WTC11 (cell line): ENCODE measurements at regions not wholly inside any gene's neighbourhood (a gene's known extent, or its start where the extent isn't known, plus 50 kb on each side); places are given as distances from the start of the nearest gene placed in this dataset.
"Not testable (repeated sequence)": the region's sequence is repeated elsewhere in the genome, so short reads cannot be mapped to it uniquely, and the experiment has no call there.

Source experiments
- ATAC-seq: fragments of 200-7000 bp; cut with Tn5 transposase; 2 replicates; pipeline ENCODE4 v1.10.0; 2021; ENCODE audit warnings: mild to moderate bottlenecking, moderate library complexity
- CTCF ChIA-PET: fragments of 300-600 bp; sonication (Branson Sonifier 250); formaldehyde crosslinking; loops from one replicate; lab custom pipeline; 2021; ENCODE audit warnings: antibody characterized with exemption; lab: Charles Lee
- POLR2A ChIA-PET: fragments of 350-600 bp; sonication (Branson Sonifier 250); formaldehyde crosslinking; loops from one replicate; lab custom pipeline; 2021; ENCODE audit warnings: antibody characterized with exemption; lab: Charles Lee
- DNase-seq: peaks from one replicate; pipeline ENCODE4 v3.0.0; 2021; ENCODE audit warnings: low spot score
- H3K27ac Mint-ChIP-seq: 2 replicates; pipeline ENCODE4 v1.8.0; 2021; ENCODE audit warnings: mixed read lengths
- H3K27me3 Mint-ChIP-seq: 2 replicates; pipeline ENCODE4 v1.8.0; 2021; ENCODE audit warnings: low read depth, mild to moderate bottlenecking, moderate library complexity, mixed read lengths
- H3K36me3 Mint-ChIP-seq: 2 replicates; pipeline ENCODE4 v1.8.0; 2021; ENCODE audit warnings: mixed read lengths
- H3K4me1 Mint-ChIP-seq: 2 replicates; pipeline ENCODE4 v1.8.0; 2022; ENCODE audit warnings: mixed read lengths
- H3K4me3 Mint-ChIP-seq: 2 replicates; pipeline ENCODE4 v1.8.0; 2021; ENCODE audit warnings: mild to moderate bottlenecking, moderate library complexity, mixed read lengths
- H3K9me3 Mint-ChIP-seq: 2 replicates; pipeline ENCODE4 v1.8.0; 2021; ENCODE audit warnings: mixed read lengths
- ATF1 ChIP-seq: sonication (generic); formaldehyde crosslinking; IDR thresholded peaks from 2 replicates; pipeline ENCODE4 v1.8.1; 2023; ENCODE audit warnings: mild to moderate bottlenecking, moderate library complexity, missing genetic modification reagents
- CREB1 ChIP-seq: sonication (generic); formaldehyde crosslinking; IDR thresholded peaks from 2 replicates; pipeline ENCODE4 v1.8.0; 2023; ENCODE audit warnings: mild to moderate bottlenecking, missing genetic modification reagents
- CTCF ChIP-seq: fragments of 200-600 bp; IDR thresholded peaks from 2 replicates; pipeline ENCODE4 v1.8.0; 2022; ENCODE audit warnings: antibody characterized with exemption
- E2F1 ChIP-seq: sonication (generic); formaldehyde crosslinking; IDR thresholded peaks from 2 replicates; pipeline ENCODE4 v1.8.0; 2022; ENCODE audit warnings: mild to moderate bottlenecking, missing genetic modification reagents
- FOXP1 ChIP-seq: sonication (generic); formaldehyde crosslinking; IDR thresholded peaks from 2 replicates; pipeline ENCODE4 v1.8.0; 2022; ENCODE audit warnings: missing genetic modification reagents, mild to moderate bottlenecking, moderate library complexity, borderline replicate concordance
- GABPB1 ChIP-seq: sonication (generic); formaldehyde crosslinking; IDR thresholded peaks from 2 replicates; pipeline ENCODE4 v1.8.1; 2023; ENCODE audit warnings: mild to moderate bottlenecking, missing genetic modification reagents
- NR1H2 ChIP-seq: sonication (generic); formaldehyde crosslinking; IDR thresholded peaks from 2 replicates; pipeline ENCODE4 v1.9.0; 2021; ENCODE audit warnings: mild to moderate bottlenecking, moderate library complexity, missing genetic modification reagents
- RELA ChIP-seq: sonication (generic); formaldehyde crosslinking; IDR thresholded peaks from 2 replicates; pipeline ENCODE4 v1.8.1; 2022; ENCODE audit warnings: missing genetic modification reagents, mild to moderate bottlenecking, borderline replicate concordance
- SOX15 ChIP-seq: fragments of 250-450 bp; sonication (Bioruptor Pico); IDR thresholded peaks from 2 replicates; pipeline ENCODE4 v1.9.0; 2021; ENCODE audit warnings: mild to moderate bottlenecking
- SP1 ChIP-seq: sonication (generic); formaldehyde crosslinking; conservative IDR thresholded peaks from 2 replicates; pipeline ENCODE4 v1.8.1; 2022; ENCODE audit warnings: missing genetic modification reagents
- USF2 ChIP-seq: sonication (generic); formaldehyde crosslinking; IDR thresholded peaks from 2 replicates; pipeline ENCODE4 v1.8.1; 2023; ENCODE audit warnings: mild to moderate bottlenecking, missing genetic modification reagents, moderate library complexity
- ZNF219 ChIP-seq: sonication (generic); formaldehyde crosslinking; IDR thresholded peaks from 2 replicates; pipeline ENCODE4 v1.8.0; 2023; ENCODE audit warnings: missing genetic modification reagents, mild to moderate bottlenecking, borderline replicate concordance
- ZNF263 ChIP-seq: sonication (generic); formaldehyde crosslinking; IDR thresholded peaks from 2 replicates; pipeline ENCODE4 v1.8.1; 2022; ENCODE audit warnings: low read depth, mild to moderate bottlenecking, moderate library complexity, missing genetic modification reagents
- ZNF423 ChIP-seq: fragments of 250-450 bp; sonication (Bioruptor Pico); IDR thresholded peaks from 2 replicates; pipeline ENCODE4 v2.1.2; 2022; ENCODE audit warnings: mild to moderate bottlenecking, moderate library complexity
- ZNF532 ChIP-seq: fragments of 250-450 bp; sonication (Bioruptor Pico); IDR thresholded peaks from 2 replicates; pipeline ENCODE4 v1.9.0; 2021; ENCODE audit warnings: mild to moderate bottlenecking, borderline replicate concordance
- ZSCAN18 ChIP-seq: fragments of 250-450 bp; sonication (Bioruptor Pico); IDR thresholded peaks from 2 replicates; pipeline ENCODE4 v2.1.2; 2022; ENCODE audit warnings: mild to moderate bottlenecking, moderate library complexity

- Mint-ChIP-seq H3K36me3 (no peaks in the 10 kb centered on the region), H3K4me1 (no peaks in the 10 kb centered on the region; the same call in 1 of the 2 replicates), H3K9me3 (peaks cover 4% of the 10 kb centered on the region; the same call in 1 of the 2 replicates), H3K27me3 (no peaks in the 10 kb centered on the region), H3K4me3 (no peak overlapping the region), H3K27ac (no peak overlapping the region)
- DNase-seq = no peak
- TF ChIP-seq CREB1 (CRISPR knock-in tag) (no peak), E2F1 (CRISPR knock-in tag) (no peak), SP1 (CRISPR knock-in tag) (no peak), GABPB1 (CRISPR knock-in tag) (no peak), ZNF423 (CRISPR knock-in tag) (no peak), ZSCAN18 (CRISPR knock-in tag) (no peak), RELA (no peak), FOXP1 (CRISPR knock-in tag) (no peak), ZNF532 (no peak), USF2 (CRISPR knock-in tag) (no peak), ATF1 (no peak), SOX15 (no peak), ZNF219 (no peak), NR1H2 (no peak), CTCF (no peak), ZNF263 (CRISPR knock-in tag) (no peak)
- ChIA-PET POLR2A (no interaction called here), CTCF (no interaction called here)
- ATAC-seq = no peak
Observed at GRCh38 chr4:44522761-44523445, 74.3 kb upstream of the KCTD8 start.

- H3K4me3 Mint-ChIP-seq, H3K27me3 Mint-ChIP-seq, H3K4me1 Mint-ChIP-seq, ATAC-seq, DNase-seq, H3K27ac Mint-ChIP-seq, POLR2A ChIA-PET, H3K36me3 Mint-ChIP-seq: not testable (repeated sequence)
- H3K9me3 Mint-ChIP-seq = peaks cover 21% of the 10 kb centered on the region
- CTCF ChIA-PET = interaction anchor here (1.2 kb wide), 1 partner anchor 53 kb away, joined by 3 read pairs; the partner anchor contains the start of gene KCTD8
Observed at GRCh38 chr4:44502216-44502615, 53.6 kb upstream of the KCTD8 start.
